ENCODE measurements at regions not wholly inside any gene's neighbourhood (a gene's known extent, or its start where the extent isn't known, plus 50 kb on each side); places are given as distances from the start of the nearest gene placed in this dataset.
"Not testable (repeated sequence)": the region's sequence is repeated elsewhere in the genome, so short reads cannot be mapped to it uniquely, and the experiment has no call there.

GRCh38 chr6:103895136-103895535, 964.6 kb downstream of the HACE1 start:
- DNase-seq (ENCODE audit: low spot score) = no peak

GRCh38 chr6:103893141-103893581, 966.6 kb downstream of the HACE1 start:
- no peak for DNase-seq (ENCODE audit: low spot score)

- DNase-seq (ENCODE audit: low spot score) = no peak
These were observed 972.8 kb downstream of the HACE1 start for GRCh38 chr6:103886951-103887350.

- DNase-seq (ENCODE audit: low spot score) = no peak
These were observed 974.3 kb downstream of the HACE1 start for GRCh38 chr6:103885446-103885845.

GRCh38 chr6:103879800-103880199, 979.9 kb downstream of the HACE1 start:
- no peak for DNase-seq (ENCODE audit: low spot score)

- DNase-seq (ENCODE audit: low spot score) = no peak
These were observed 984.5 kb downstream of the HACE1 start for GRCh38 chr6:103875221-103875620.

GRCh38 chr6:103874575-103874974, 985.1 kb downstream of the HACE1 start:
- DNase-seq (ENCODE audit: low spot score) = no peak

GRCh38 chr6:103872678-103873077, 987.0 kb downstream of the HACE1 start:
- DNase-seq (ENCODE audit: low spot score) = no peak

GRCh38 chr6:103872233-103872632, 987.5 kb downstream of the HACE1 start:
- no peak for DNase-seq (ENCODE audit: low spot score)

GRCh38 chr6:103870970-103871369, 988.7 kb downstream of the HACE1 start:
- DNase-seq (ENCODE audit: low spot score) = no peak

- no peak for DNase-seq (ENCODE audit: low spot score)
These were observed 997.4 kb downstream of the HACE1 start for GRCh38 chr6:103862297-103862696.

GRCh38 chr6:103858003-103858402, 1001.7 kb downstream of the HACE1 start:
- no peak for DNase-seq (ENCODE audit: low spot score)

GRCh38 chr6:103855750-103856149, 1004.0 kb downstream of the HACE1 start:
- DNase-seq (ENCODE audit: low spot score) = no peak

- no peak for DNase-seq (ENCODE audit: low spot score)
These were observed 1005.7 kb downstream of the HACE1 start for GRCh38 chr6:103854059-103854458.

GRCh38 chr6:103838457-103838856, 1021.3 kb downstream of the HACE1 start:
- no peak for DNase-seq (ENCODE audit: low spot score)

GRCh38 chr6:103826209-103826608, 1033.5 kb downstream of the HACE1 start:
- DNase-seq (ENCODE audit: low spot score) = no peak

- no peak for DNase-seq (ENCODE audit: low spot score)
These were observed 1039.6 kb downstream of the HACE1 start for GRCh38 chr6:103820148-103820547.

GRCh38 chr6:103819509-103819908, 1040.2 kb downstream of the HACE1 start:
- DNase-seq (ENCODE audit: low spot score) = no peak

GRCh38 chr6:103812970-103813369, 1046.7 kb downstream of the HACE1 start:
- DNase-seq (ENCODE audit: low spot score) = no peak

GRCh38 chr6:103801901-103802479, 1057.7 kb downstream of the HACE1 start:
- not testable (repeated sequence) for DNase-seq (ENCODE audit: low spot score)

- DNase-seq (ENCODE audit: low spot score) = no peak
These were observed 1059.6 kb downstream of the HACE1 start for GRCh38 chr6:103799971-103800670.

GRCh38 chr6:103798166-103798565, 1061.6 kb downstream of the HACE1 start:
- no peak for DNase-seq (ENCODE audit: low spot score)

- DNase-seq (ENCODE audit: low spot score) = no peak
These were observed 1062.0 kb downstream of the HACE1 start for GRCh38 chr6:103797738-103798137.

- DNase-seq (ENCODE audit: low spot score) = no peak
These were observed 1068.3 kb downstream of the HACE1 start for GRCh38 chr6:103791458-103791857.

All from HuH-7.5 (cell line).